ENCODE measurements at regions not wholly inside any gene's neighbourhood (a gene's known extent, or its start where the extent isn't known, plus 50 kb on each side); places are given as distances from the start of the nearest gene placed in this dataset.

DNA sequence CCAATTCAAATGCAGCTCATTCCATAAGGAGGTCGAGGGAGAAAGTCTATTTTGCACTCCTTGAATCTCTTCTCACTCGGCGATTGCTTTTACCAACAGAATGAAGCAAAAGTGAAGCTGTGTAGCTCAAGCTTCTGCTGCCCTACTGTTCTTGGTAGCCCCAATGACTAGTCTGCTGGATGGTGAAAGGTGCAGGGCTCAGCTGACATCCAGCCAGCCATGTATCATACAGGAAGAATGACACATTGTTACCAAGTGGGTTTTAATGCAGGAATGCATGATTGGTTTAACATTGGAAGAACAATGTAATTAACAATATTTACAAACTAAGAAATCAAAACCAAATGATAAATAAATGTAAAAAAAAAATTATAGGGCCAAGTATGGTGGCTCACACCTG is 286.2 kb upstream of the HSFY2 start:
- H3K9me3 Mint-ChIP-seq (ENCODE audit: low read depth): no peaks in the 10 kb centered on the region
- ATAC-seq (no peak), DNase-seq (no peak)
- no peak overlapping the region for H3K27ac Mint-ChIP-seq
- H3K4me3 Mint-ChIP-seq: no peak overlapping the region
- H3K27me3 Mint-ChIP-seq: no peaks in the 10 kb centered on the region
- CTCF ChIA-PET: no interaction called here
- no peaks in the 10 kb centered on the region for H3K36me3 Mint-ChIP-seq
- H3K4me1 Mint-ChIP-seq: no peaks in the 10 kb centered on the region

DNA sequence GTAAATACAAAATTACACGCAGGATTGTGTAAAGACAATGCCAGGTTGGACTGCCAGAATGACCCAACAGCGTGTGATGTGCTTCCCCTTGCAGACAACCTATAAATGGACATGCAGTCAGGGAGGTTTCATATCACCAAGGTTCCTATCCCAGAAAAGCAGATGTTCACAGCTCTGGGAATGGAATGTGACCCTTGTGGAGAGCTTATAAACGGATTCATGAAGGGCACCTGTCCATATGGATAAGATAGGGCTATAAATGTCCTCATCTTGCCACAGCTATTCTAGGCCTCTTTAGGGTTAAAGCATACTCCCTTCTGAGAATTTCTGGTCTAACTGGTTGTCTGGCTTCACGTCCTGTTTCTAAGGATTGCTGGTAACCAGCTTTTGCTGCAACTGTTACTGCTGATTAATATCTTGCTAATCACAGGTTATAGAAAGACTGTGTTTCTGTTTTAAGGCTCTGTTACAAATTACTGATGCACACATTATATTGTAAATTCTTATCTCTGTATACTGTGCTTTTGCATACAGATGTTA is 285.4 kb upstream of the HSFY2 start:
- no peak overlapping the region for H3K27ac Mint-ChIP-seq
- no peaks in the 10 kb centered on the region for H3K27me3 Mint-ChIP-seq
- no peaks in the 10 kb centered on the region for H3K4me1 Mint-ChIP-seq
- DNase-seq: no peak
- CTCF ChIA-PET: no interaction called here
- H3K36me3 Mint-ChIP-seq: no peaks in the 10 kb centered on the region
- no peak for ATAC-seq
- no peaks in the 10 kb centered on the region for H3K9me3 Mint-ChIP-seq (ENCODE audit: low read depth)
- H3K4me3 Mint-ChIP-seq: no peak overlapping the region

DNA sequence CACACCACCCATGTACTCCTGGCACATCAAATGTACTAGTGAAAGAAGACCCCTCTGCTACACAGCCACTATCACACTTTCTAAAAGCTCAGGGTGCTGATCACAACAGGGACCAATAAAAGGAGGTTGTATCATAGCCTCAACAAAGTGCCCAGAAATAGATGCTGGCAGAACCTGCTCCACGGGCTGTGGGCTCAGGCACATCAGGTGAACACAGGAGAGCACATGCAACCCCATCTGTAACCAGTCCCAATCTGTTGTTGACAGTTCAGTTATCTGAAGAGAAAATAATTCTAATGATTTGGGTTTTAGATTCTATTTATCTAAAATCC is 282.6 kb upstream of the HSFY2 start:
- H3K9me3 Mint-ChIP-seq (ENCODE audit: low read depth): peaks cover 2% of the 10 kb centered on the region
- no peaks in the 10 kb centered on the region for H3K27me3 Mint-ChIP-seq
- no peak overlapping the region for H3K4me3 Mint-ChIP-seq
- no peaks in the 10 kb centered on the region for H3K36me3 Mint-ChIP-seq
- DNase-seq (no peak), ATAC-seq (no peak)
- no peak overlapping the region for H3K27ac Mint-ChIP-seq
- CTCF ChIA-PET: no interaction called here
- no peaks in the 10 kb centered on the region for H3K4me1 Mint-ChIP-seq

DNA sequence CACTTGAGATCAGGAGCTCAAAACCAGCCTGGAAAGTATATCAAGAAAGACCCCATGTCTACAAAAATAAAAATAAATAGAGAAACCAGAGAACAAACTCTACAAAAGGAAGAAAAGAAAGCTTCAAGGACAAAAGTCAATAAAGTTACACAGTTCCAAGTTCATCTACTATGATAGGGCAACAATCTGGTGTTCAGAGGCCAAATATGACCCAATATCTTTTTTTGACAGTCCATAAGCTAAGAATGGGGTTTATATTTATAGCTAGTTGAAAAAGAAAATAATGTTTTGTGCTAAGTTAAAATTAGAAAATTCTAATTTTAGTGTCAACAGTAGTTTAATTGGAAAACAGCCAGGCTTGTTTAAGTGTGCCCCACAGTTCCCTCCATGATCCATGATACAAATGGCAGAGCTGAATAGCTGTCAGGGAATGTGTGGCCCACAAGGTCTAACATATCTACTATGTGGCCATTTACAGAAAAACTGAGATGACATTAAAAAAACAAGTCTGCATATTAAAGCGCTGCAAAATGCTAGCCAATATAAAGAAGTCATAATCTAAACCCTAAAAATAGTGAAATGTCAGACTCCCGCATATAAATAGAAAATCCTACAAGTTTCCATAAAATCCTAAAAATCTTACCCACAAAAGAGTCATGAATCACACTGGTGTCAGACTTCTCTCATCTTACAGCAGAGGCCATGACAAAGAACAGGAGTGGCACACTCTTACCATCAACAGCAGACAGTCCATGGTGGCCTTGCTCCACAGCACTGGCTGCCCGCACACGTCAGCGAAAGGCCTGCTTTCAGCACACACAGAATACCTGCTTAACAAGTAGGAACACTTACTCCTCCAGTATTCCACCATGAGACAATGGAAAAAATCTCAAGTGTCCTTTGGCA is 281.9 kb upstream of the HSFY2 start:
- no peaks in the 10 kb centered on the region for H3K4me1 Mint-ChIP-seq
- H3K9me3 Mint-ChIP-seq (ENCODE audit: low read depth): peaks cover 2% of the 10 kb centered on the region
- H3K36me3 Mint-ChIP-seq: no peaks in the 10 kb centered on the region
- CTCF ChIA-PET: no interaction called here
- no peak for ATAC-seq
- no peak overlapping the region for H3K27ac Mint-ChIP-seq
- no peaks in the 10 kb centered on the region for H3K27me3 Mint-ChIP-seq
- DNase-seq: no peak
- H3K4me3 Mint-ChIP-seq: no peak overlapping the region

DNA sequence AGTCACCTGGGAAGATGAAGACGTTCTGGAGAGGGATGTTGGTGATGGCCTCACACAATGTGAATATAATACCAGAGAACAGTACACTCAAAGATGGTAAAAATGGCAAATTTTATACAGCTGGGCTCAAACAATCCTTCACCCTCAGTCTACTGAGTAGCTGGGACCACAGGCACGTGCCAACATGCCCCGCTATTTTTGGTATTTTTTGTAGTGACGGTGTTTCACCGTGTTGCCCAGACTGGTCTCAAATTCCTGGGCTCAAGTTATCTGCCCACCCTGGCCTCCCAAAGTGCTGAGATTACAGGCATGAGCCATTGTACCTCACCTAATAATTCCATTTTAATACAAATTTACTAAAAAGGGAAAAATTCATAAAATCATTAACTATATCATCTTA is 280.3 kb upstream of the HSFY2 start:
- no peak overlapping the region for H3K27ac Mint-ChIP-seq
- ATAC-seq (no peak), DNase-seq (no peak)
- H3K27me3 Mint-ChIP-seq: no peaks in the 10 kb centered on the region
- H3K9me3 Mint-ChIP-seq (ENCODE audit: low read depth): peaks cover 3% of the 10 kb centered on the region
- H3K4me1 Mint-ChIP-seq: no peaks in the 10 kb centered on the region
- CTCF ChIA-PET: no interaction called here
- no peak overlapping the region for H3K4me3 Mint-ChIP-seq
- H3K36me3 Mint-ChIP-seq: no peaks in the 10 kb centered on the region

DNA sequence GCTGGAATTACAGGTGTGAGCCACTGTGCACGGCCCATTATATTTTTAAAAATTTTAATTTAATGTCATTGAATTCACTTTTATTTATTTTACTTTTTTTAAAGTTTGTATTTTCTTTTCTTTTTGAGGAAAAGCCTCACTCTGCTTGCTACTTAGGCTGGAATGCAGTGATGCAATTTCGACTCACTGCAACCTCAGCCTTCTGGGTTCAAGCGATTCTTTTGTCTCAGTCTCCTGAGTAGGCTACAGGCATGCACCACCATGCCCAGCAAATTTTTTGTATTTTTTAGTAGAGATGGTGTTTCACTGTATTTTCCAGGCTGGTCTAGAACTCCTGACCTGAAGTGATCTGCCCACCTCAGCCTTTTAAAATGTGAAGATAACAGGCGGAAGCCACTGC is 277.5 kb upstream of the HSFY2 start:
- Mint-ChIP-seq H3K36me3 (no peaks in the 10 kb centered on the region), H3K4me3 (no peak overlapping the region), H3K9me3 (ENCODE audit: low read depth) (peaks cover 7% of the 10 kb centered on the region), H3K4me1 (no peaks in the 10 kb centered on the region), H3K27ac (no peak overlapping the region), H3K27me3 (no peaks in the 10 kb centered on the region)
- CTCF ChIA-PET: no interaction called here
- ATAC-seq: no peak
- DNase-seq: no peak

DNA sequence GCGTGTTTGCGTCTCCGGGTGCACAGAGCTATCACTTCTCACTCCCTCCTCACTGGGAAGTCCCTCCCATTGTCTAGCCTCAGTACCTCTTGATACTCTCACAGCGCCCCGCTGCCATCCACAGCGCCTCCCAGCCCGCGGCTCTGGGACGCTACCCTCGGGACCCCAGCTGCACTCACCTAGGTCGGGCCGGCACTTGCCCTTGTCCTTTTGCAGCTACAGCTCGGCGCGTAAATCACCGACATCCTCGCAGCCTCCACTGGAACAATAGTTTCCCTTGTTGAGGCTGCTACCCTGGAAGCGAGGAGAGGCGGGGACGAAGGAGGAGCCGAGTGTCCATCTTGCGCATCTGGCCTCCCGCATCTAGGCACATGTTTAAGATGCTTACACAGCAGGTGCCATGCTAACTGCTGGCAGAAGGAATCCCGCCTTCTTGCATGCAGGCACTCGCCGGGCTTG is 269.5 kb upstream of the HSFY2 start:
- Mint-ChIP-seq H3K27ac (no peak overlapping the region), H3K36me3 (peaks cover 2% of the 10 kb centered on the region), H3K9me3 (ENCODE audit: low read depth) (peaks cover 7% of the 10 kb centered on the region), H3K4me3 (no peak overlapping the region), H3K27me3 (no peaks in the 10 kb centered on the region), H3K4me1 (no peaks in the 10 kb centered on the region)
- ATAC-seq (no peak), DNase-seq (no peak)
- CTCF ChIA-PET: no interaction called here

DNA sequence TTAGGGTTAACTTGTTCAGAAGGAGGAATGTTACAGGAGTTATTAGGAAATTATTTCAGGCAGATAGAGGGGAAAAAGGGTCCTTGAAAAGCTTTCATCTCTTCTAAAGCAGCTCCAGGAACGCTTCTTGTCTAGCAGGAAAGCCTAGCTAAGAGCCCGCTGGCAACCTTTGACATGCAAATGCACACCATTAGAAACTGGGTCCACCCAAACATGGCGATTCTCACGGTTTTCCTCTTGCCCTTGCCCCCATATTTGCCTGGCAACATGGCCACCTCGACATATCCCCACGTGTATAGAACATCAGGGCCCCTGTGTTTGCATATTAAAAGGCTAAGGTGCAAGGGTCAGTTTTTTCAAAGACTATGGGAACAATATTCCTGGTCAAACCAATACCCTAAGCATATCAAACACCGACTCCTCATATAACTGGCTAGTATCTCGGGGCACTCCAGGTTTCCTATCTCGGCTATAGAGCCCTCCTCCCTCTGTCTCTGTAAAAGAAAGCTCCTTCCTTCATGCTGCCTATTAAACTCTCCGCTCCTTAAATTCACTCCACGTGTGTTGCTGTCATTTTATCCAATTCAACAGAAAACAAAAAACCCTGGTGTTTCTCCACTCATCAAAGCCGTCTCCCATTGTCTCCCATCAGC is 268.9 kb upstream of the HSFY2 start:
- no peak for ATAC-seq
- no peaks in the 10 kb centered on the region for H3K27me3 Mint-ChIP-seq
- no peak overlapping the region for H3K4me3 Mint-ChIP-seq
- H3K27ac Mint-ChIP-seq: no peak overlapping the region
- no peak for DNase-seq
- CTCF ChIA-PET: no interaction called here
- H3K36me3 Mint-ChIP-seq: peaks cover 2% of the 10 kb centered on the region
- no peaks in the 10 kb centered on the region for H3K4me1 Mint-ChIP-seq
- peaks cover 7% of the 10 kb centered on the region for H3K9me3 Mint-ChIP-seq (ENCODE audit: low read depth)

DNA sequence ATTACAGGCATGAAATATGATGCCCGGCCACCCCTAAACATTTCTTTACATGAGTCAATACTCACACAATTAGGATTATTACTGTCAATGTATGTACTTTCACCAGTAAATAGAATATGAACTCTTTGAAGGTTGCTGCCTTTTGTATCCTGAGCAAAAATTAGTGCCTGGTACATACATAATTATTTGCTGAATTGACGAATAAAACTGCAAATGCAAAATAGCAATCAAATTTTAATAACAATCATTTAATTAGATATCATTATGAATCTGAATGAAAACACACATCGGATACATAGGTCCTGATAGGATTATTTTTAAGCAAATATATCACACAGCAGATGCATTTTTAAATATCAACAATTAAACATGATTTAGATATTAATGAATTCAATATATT is 253.1 kb upstream of the HSFY2 start:
- no peak for DNase-seq
- no peak overlapping the region for H3K27ac Mint-ChIP-seq
- no peak overlapping the region for H3K4me3 Mint-ChIP-seq
- ATAC-seq: no peak
- CTCF ChIA-PET: no interaction called here
- H3K9me3 Mint-ChIP-seq (ENCODE audit: low read depth): no peaks in the 10 kb centered on the region
- no peaks in the 10 kb centered on the region for H3K36me3 Mint-ChIP-seq
- H3K27me3 Mint-ChIP-seq: no peaks in the 10 kb centered on the region
- H3K4me1 Mint-ChIP-seq: no peaks in the 10 kb centered on the region

DNA sequence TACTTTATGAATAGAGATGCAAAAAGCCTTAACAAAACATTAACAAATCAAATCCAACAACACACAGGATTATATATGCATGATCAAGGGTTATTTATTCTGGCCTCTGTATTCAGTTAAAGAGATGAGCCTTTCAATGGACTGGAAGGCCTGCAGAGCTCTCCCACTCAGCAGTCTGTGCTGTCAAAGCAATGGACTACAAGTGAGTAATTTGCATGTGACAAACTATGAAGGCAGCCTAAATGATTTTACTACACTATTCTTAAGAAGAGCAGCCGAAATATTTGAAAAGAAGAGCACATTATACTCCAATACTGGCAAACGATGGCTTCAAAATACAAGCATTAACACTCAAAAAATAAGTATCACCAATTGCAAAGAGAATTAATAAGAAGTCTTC is 250.4 kb upstream of the HSFY2 start:
- ATAC-seq (no peak), DNase-seq (no peak)
- CTCF ChIA-PET: no interaction called here
- H3K27ac Mint-ChIP-seq: no peak overlapping the region
- no peaks in the 10 kb centered on the region for H3K4me1 Mint-ChIP-seq
- H3K27me3 Mint-ChIP-seq: no peaks in the 10 kb centered on the region
- no peak overlapping the region for H3K4me3 Mint-ChIP-seq
- no peaks in the 10 kb centered on the region for H3K9me3 Mint-ChIP-seq (ENCODE audit: low read depth)
- H3K36me3 Mint-ChIP-seq: no peaks in the 10 kb centered on the region

DNA sequence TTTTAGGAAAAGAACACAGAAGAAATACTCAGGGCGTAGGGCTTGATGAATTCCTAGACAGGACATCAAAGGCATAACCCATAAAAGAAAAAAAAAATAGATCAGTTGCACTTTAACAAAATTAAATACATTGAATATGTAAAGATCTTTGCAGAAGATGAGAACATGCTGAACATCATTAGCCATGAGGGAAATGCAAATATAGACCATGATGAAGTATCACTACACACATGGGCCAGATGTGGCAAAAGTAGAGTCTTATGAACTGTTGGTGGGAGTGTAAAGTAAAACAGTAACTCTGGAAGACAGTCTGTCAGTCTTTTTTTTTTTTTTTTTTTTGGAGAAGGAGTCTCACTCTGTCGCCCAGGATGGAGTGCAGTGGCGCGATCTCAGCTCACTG is 246.7 kb upstream of the HSFY2 start:
- no peaks in the 10 kb centered on the region for H3K4me1 Mint-ChIP-seq
- no peaks in the 10 kb centered on the region for H3K9me3 Mint-ChIP-seq (ENCODE audit: low read depth)
- H3K4me3 Mint-ChIP-seq: no peak overlapping the region
- CTCF ChIA-PET: no interaction called here
- DNase-seq (no peak), ATAC-seq (no peak)
- no peak overlapping the region for H3K27ac Mint-ChIP-seq
- H3K27me3 Mint-ChIP-seq: no peaks in the 10 kb centered on the region
- H3K36me3 Mint-ChIP-seq: no peaks in the 10 kb centered on the region

DNA sequence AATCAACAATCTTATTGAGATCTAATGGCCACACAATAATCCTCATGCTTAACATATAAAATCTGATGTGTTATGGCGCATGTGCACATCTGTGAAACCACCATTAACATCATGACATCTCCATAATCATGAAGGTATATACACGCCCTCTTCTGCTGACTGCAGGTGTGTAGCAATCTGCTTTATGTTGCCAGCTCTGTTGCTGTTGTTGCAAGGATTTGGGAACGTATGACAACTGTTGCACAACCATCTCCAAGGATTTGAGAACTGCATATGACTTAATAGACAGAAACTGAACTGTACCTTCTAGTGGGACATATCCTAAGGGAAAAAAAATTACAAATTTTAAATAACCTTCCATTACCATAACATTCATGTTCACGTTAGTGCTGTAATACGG is 243.5 kb upstream of the HSFY2 start:
- no peaks in the 10 kb centered on the region for H3K27me3 Mint-ChIP-seq

DNA sequence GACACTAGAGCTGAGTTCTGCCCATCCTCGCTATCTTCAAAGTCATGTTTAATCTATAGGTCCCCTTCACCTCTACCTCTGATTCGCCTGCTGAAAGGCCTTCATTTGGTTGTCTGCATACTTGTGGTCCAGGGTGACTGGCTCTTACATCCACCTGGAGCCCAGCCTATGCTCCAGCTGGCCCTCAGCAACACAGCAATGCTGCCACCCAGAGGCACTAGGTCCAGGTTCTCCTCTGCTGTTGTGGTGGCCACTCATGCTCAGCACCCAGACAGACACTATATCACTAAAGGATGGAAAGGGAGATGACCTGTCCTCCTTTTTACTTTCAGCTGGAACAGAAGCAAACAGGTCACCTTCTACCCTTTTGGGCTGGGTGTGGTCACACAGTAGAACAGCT is 242.3 kb upstream of the HSFY2 start:
- Mint-ChIP-seq H3K27me3 (no peaks in the 10 kb centered on the region), H3K4me3 (no peak overlapping the region), H3K27ac (no peak overlapping the region), H3K4me1 (no peaks in the 10 kb centered on the region), H3K9me3 (ENCODE audit: low read depth) (no peaks in the 10 kb centered on the region), H3K36me3 (no peaks in the 10 kb centered on the region)
- CTCF ChIA-PET: no interaction called here
- ATAC-seq: no peak
- DNase-seq: no peak

More for the DNA sequence above, 243.5 kb upstream of the HSFY2 start:
- H3K36me3 Mint-ChIP-seq: no peaks in the 10 kb centered on the region
- ATAC-seq (no peak), DNase-seq (no peak)
- H3K4me1 Mint-ChIP-seq: no peaks in the 10 kb centered on the region
- no peak overlapping the region for H3K4me3 Mint-ChIP-seq
- no peaks in the 10 kb centered on the region for H3K9me3 Mint-ChIP-seq (ENCODE audit: low read depth)
- CTCF ChIA-PET: no interaction called here
- no peak overlapping the region for H3K27ac Mint-ChIP-seq

DNA sequence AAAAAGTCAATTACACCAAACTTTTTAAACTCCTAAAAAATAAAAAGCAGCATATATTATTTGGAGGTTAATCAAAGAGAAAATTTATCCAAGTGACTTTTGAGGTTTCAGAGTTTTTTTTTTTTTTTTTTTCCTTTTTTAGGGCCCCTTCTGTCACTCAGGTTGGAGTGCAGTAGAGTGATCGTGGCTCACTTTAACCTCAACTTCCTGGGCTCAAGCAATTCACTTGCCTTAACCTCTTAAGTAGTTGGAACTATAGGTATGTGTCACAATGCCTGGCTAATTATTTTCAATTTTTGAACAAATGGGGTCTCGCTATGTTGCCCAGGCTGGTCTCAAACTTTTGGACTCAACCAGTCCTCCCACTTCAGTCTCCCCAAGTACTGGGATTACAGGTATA is 241.7 kb upstream of the HSFY2 start:
- no peak overlapping the region for H3K27ac Mint-ChIP-seq

More for the DNA sequence above, 241.7 kb upstream of the HSFY2 start:
- no peaks in the 10 kb centered on the region for H3K9me3 Mint-ChIP-seq (ENCODE audit: low read depth)
- H3K36me3 Mint-ChIP-seq: no peaks in the 10 kb centered on the region
- no peak overlapping the region for H3K4me3 Mint-ChIP-seq
- no peaks in the 10 kb centered on the region for H3K27me3 Mint-ChIP-seq
- ATAC-seq (no peak), DNase-seq (no peak)
- H3K4me1 Mint-ChIP-seq: no peaks in the 10 kb centered on the region
- CTCF ChIA-PET: no interaction called here

All from activated CD8-positive, alpha-beta memory T cell treated with anti-CD3 and anti-CD28 coated beads, Interleukin-2, amount 10 ng/mL, durations not matched to agents 7 days and 5 days (primary cell).